HEK293 (cell line): ENCODE measurements at regions not wholly inside any gene's neighbourhood (a gene's known extent, or its start where the extent isn't known, plus 50 kb on each side); places are given as distances from the start of the nearest gene placed in this dataset.

ENCODE experiments used
- CTCF ChIA-PET: fragments of 350-600 bp; formaldehyde crosslinking; extraction: SDS; loops from one replicate; lab custom pipeline; 2021; ENCODE audit warnings: antibody characterized with exemption; lab: Yijun Ruan, JAX
- POLR2A ChIA-PET: fragments of 300-600 bp; formaldehyde crosslinking; extraction: SDS; loops from one replicate; lab custom pipeline; 2020; ENCODE audit warnings: antibody characterized with exemption, inconsistent platforms; lab: Yijun Ruan, JAX
- H3K27ac ChIP-seq: fragments of 200-500 bp; sonication (Bioruptor generic); 2 replicates; pipeline ENCODE4 v1.5.1; 2014; ENCODE audit warnings: low read depth, low read length, control low read depth, inconsistent platforms; ENCODE audit errors: extremely low read depth
- H3K36me3 ChIP-seq, 2 experiments: fragments of 200-500 bp in 1 of 2; sonication (Bioruptor generic) in 1 of 2; 1 replicate in 1 of 2; 2 replicates in 1 of 2; pipeline ENCODE4 v1.5.1; 2014 to 2017; ENCODE audit warnings: inconsistent platforms in 2 of 2, low read length in 2 of 2; ENCODE audit not compliant: control insufficient read depth in 2 of 2, insufficient read depth in 1 of 2
- H3K4me1 ChIP-seq: fragments of 200-500 bp; sonication (Bioruptor generic); 2 replicates; pipeline ENCODE4 v1.5.1; 2014; ENCODE audit warnings: mild to moderate bottlenecking, low read length, inconsistent platforms; ENCODE audit not compliant: control insufficient read depth, insufficient read depth
- H3K4me3 ChIP-seq: 2 replicates; pipeline ENCODE4 v1.5.1; 2011; ENCODE audit warnings: low read depth, mild to moderate bottlenecking, control low read depth, low read length, moderate library complexity
- H3K9me3 ChIP-seq: fragments of 200-500 bp; sonication (Bioruptor generic); 2 replicates; pipeline ENCODE4 v1.5.1; 2014; ENCODE audit warnings: low read depth, low read length, inconsistent platforms; ENCODE audit not compliant: control insufficient read depth, insufficient read depth
- AEBP2 ChIP-seq: fragments of 450-650 bp; formaldehyde crosslinking; IDR thresholded peaks from 2 replicates; pipeline ENCODE4 v1.5.1; 2016; ENCODE audit warnings: missing biosample characterization, missing genetic modification characterization, borderline replicate concordance
- PRDM1 ChIP-seq: fragments of 450-650 bp; formaldehyde crosslinking; IDR thresholded peaks from 2 replicates; pipeline ENCODE4; 2016; ENCODE audit warnings: missing biosample characterization, missing genetic modification characterization
- SP3 ChIP-seq: fragments of 450-650 bp; formaldehyde crosslinking; IDR thresholded peaks from 2 replicates; pipeline ENCODE4 v1.5.1; 2016; ENCODE audit warnings: missing biosample characterization, missing genetic modification characterization
- ZBTB1 ChIP-seq: fragments of 450-650 bp; formaldehyde crosslinking; IDR thresholded peaks from 2 replicates; pipeline ENCODE4 v1.5.1; 2016; ENCODE audit warnings: missing biosample characterization, missing genetic modification characterization
- ZBTB49 ChIP-seq: fragments of 450-650 bp; formaldehyde crosslinking; IDR thresholded peaks from 2 replicates; pipeline ENCODE4 v1.5.1; 2016; ENCODE audit warnings: missing biosample characterization, missing genetic modification characterization, low read depth
- ZFP69B ChIP-seq: fragments of 450-650 bp; formaldehyde crosslinking; IDR thresholded peaks from 2 replicates; pipeline ENCODE4 v1.5.1; 2016; ENCODE audit warnings: missing biosample characterization, missing genetic modification characterization
- ZNF132 ChIP-seq: fragments of 450-650 bp; formaldehyde crosslinking; IDR thresholded peaks from 2 replicates; pipeline ENCODE4 v1.5.1; 2017; ENCODE audit warnings: missing biosample characterization, missing genetic modification characterization, borderline replicate concordance
- ZNF184 ChIP-seq: fragments of 450-650 bp; IDR thresholded peaks from 2 replicates; pipeline ENCODE4 v1.5.1; 2018; ENCODE audit warnings: missing biosample characterization, mild to moderate bottlenecking, missing genetic modification characterization
- ZNF366 ChIP-seq: fragments of 450-650 bp; formaldehyde crosslinking; conservative IDR thresholded peaks from 2 replicates; pipeline ENCODE4 v1.5.1; 2016; ENCODE audit warnings: missing biosample characterization, missing genetic modification characterization
- ZNF404 ChIP-seq: fragments of 450-650 bp; formaldehyde crosslinking; IDR thresholded peaks from 2 replicates; pipeline ENCODE4 v1.5.1; 2017; ENCODE audit warnings: missing biosample characterization, missing genetic modification characterization
- ZNF433 ChIP-seq: fragments of 450-650 bp; formaldehyde crosslinking; IDR thresholded peaks from 2 replicates; pipeline ENCODE4 v1.5.1; 2016; ENCODE audit warnings: missing biosample characterization, missing genetic modification characterization, low read depth
- ZNF530 ChIP-seq: fragments of 450-650 bp; formaldehyde crosslinking; IDR thresholded peaks from 2 replicates; pipeline ENCODE4 v1.5.1; 2016; ENCODE audit warnings: low read depth, missing biosample characterization, missing genetic modification characterization
- ZNF837 ChIP-seq: fragments of 450-650 bp; formaldehyde crosslinking; IDR thresholded peaks from 2 replicates; pipeline ENCODE4 v1.5.1; 2016; ENCODE audit warnings: missing biosample characterization, missing genetic modification characterization
- ZSCAN4 ChIP-seq: fragments of 450-650 bp; formaldehyde crosslinking; IDR thresholded peaks from 2 replicates; pipeline ENCODE4 v1.5.1; 2017; ENCODE audit warnings: missing biosample characterization, missing genetic modification characterization
- TF ChIP-seq, protein P1 (sequence below): fragments of 450-650 bp; IDR thresholded peaks from 2 replicates; pipeline ENCODE4 v1.5.1; 2018; ENCODE audit warnings: missing biosample characterization, mild to moderate bottlenecking, missing genetic modification characterization
- TF ChIP-seq, protein P2 (sequence below): fragments of 450-650 bp; formaldehyde crosslinking; IDR thresholded peaks from 2 replicates; pipeline ENCODE4 v1.5.1; 2017; ENCODE audit warnings: missing biosample characterization, missing genetic modification characterization

- Histone ChIP-seq H3K4me3 (no peak overlapping the region), H3K9me3 (no peaks in the 10 kb centered on the region), H3K4me1 (no peaks in the 10 kb centered on the region), H3K36me3 (no peaks in the 10 kb centered on the region), H3K27ac (no peak overlapping the region)
- CTCF ChIA-PET, result no interaction called here
- no peak for TF ChIP-seq ZNF837 (tag by site-specific recombination)
- no peak for TF ChIP-seq ZNF404
- TF ChIP-seq ZNF184 (tag by site-specific recombination), result no peak
- POLR2A ChIA-PET, result no interaction called here
Observed at GRCh38 chr12:115423546-115423987, 739.6 kb upstream of the TBX3 start.

- Histone ChIP-seq H3K36me3 (no peaks in the 10 kb centered on the region), H3K4me3 (no peak overlapping the region), H3K27ac (no peak overlapping the region), H3K9me3 (no peaks in the 10 kb centered on the region), H3K4me1 (no peaks in the 10 kb centered on the region)
- TF ChIP-seq PRDM1 (tag by site-specific recombination) (peak; percentile 47; the same call in 1 of the 2 replicates), ZNF366 (tag by site-specific recombination) (peak; percentile 84)
- TF ChIP-seq, protein P1, sequence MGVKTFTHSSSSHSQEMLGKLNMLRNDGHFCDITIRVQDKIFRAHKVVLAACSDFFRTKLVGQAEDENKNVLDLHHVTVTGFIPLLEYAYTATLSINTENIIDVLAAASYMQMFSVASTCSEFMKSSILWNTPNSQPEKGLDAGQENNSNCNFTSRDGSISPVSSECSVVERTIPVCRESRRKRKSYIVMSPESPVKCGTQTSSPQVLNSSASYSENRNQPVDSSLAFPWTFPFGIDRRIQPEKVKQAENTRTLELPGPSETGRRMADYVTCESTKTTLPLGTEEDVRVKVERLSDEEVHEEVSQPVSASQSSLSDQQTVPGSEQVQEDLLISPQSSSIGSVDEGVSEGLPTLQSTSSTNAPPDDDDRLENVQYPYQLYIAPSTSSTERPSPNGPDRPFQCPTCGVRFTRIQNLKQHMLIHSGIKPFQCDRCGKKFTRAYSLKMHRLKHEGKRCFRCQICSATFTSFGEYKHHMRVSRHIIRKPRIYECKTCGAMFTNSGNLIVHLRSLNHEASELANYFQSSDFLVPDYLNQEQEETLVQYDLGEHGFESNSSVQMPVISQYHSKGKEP (tag by site-specific recombination), result no peak
- TF ChIP-seq, protein P2, sequence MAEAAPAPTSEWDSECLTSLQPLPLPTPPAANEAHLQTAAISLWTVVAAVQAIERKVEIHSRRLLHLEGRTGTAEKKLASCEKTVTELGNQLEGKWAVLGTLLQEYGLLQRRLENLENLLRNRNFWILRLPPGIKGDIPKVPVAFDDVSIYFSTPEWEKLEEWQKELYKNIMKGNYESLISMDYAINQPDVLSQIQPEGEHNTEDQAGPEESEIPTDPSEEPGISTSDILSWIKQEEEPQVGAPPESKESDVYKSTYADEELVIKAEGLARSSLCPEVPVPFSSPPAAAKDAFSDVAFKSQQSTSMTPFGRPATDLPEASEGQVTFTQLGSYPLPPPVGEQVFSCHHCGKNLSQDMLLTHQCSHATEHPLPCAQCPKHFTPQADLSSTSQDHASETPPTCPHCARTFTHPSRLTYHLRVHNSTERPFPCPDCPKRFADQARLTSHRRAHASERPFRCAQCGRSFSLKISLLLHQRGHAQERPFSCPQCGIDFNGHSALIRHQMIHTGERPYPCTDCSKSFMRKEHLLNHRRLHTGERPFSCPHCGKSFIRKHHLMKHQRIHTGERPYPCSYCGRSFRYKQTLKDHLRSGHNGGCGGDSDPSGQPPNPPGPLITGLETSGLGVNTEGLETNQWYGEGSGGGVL, result 0 out of 2 replicates have a peak, but pooled peaks have one; percentile 8
- ChIA-PET POLR2A (no interaction called here), CTCF (interaction anchor here (0.7 kb wide), 1 partner anchor 738 kb away, joined by 3 read pairs; no protein-coding TSS in a partner anchor)
Observed at GRCh38 chr12:115422845-115423545, 739.0 kb upstream of the TBX3 start.

DNA sequence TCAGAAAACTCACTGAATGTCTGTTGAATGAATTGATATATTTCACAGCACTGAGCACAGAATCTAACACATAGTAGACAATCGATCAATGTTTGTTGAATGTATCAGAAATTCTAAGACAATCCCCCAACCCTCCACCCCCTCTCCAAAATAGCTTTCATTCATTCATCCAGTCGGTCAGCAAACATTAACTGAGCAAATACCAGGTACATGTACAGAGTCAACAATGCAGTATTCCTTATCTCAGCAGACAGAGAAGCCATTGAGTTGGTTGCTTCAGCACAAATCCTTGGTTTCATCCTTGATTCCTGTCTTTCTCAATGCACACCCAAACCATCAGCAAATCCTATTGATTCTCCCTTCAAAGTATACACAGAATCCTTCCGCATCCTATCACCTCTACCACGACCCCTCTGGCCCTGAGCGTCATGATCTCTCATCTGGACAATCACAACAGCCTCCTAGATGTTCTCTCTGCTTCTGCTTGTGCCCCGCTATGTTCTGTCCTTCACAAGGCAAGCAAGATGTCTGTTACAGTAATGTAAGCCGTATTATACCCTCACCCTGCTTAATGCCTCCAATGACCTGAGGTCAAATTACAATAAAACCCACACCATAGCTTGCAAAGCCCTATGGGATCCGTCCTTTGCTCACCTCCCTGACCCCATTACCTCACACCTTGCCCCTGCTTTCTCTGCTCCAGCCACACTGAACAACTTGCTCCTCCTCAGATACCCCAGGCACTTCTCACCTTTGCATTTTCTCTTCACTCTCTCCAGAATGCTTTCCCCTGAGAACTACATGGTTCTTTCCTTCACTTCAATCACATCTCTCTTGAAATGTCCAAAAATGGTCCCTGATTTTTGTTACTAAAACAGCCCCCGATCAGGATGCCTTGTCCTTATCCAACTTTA, 738.1 kb upstream of the TBX3 start:
- Histone ChIP-seq H3K36me3 (no peaks in the 10 kb centered on the region), H3K27ac (no peak overlapping the region), H3K4me3 (no peak overlapping the region)
- CTCF ChIA-PET, result interaction anchor here (0.7 kb wide), 1 partner anchor 737 kb away, joined by 3 read pairs; no protein-coding TSS in a partner anchor
- POLR2A ChIA-PET, result no interaction called here
- TF ChIP-seq PRDM1 (tag by site-specific recombination) (peak; percentile 39; the same call in 1 of the 2 replicates), ZBTB1 (tag by site-specific recombination) (no peak)
- TF ChIP-seq, all 188 proteins: peak for 1
- Histone ChIP-seq H3K4me1 (no peaks in the 10 kb centered on the region), H3K9me3 (no peaks in the 10 kb centered on the region)

DNA sequence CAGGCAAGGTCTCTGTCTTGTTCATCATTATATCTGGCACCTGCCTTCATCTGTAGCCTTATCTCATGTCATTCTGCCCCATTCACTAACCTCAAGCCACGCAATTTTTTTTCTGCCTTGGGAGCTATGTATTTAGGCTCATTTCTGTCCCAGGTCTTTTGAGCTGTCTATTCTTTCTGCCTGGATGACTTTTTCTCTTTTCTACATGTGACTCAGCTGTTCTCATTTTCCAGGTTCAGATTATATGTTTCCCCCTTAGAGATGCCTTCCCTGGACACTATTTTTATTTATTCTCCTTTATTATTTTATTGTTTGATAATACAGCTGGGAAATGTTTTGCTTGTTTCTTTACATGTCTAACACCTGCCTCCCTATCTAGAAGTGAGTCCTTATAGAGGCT, 737.4 kb upstream of the TBX3 start:
- Histone ChIP-seq H3K27ac (no peak overlapping the region), H3K4me3 (no peak overlapping the region), H3K9me3 (no peaks in the 10 kb centered on the region), H3K36me3 (no peaks in the 10 kb centered on the region), H3K4me1 (no peaks in the 10 kb centered on the region)
- ChIA-PET POLR2A (no interaction called here), CTCF (no interaction called here)
- TF ChIP-seq ZNF530 (tag by site-specific recombination) (no peak), ZNF433 (no peak), SP3 (tag by site-specific recombination) (no peak), ZSCAN4 (tag by site-specific recombination) (no peak), ZBTB49 (tag by site-specific recombination) (no peak), ZFP69B (tag by site-specific recombination) (no peak), AEBP2 (tag by site-specific recombination) (no peak), ZNF132 (tag by site-specific recombination) (no peak)
